ENCODE measurements at regions not wholly inside any gene's neighbourhood (a gene's known extent, or its start where the extent isn't known, plus 50 kb on each side); places are given as distances from the start of the nearest gene placed in this dataset.

GRCh38 chr2:47301731-47302130, 67.4 kb upstream of the EPCAM start:
- Mint-ChIP-seq H3K36me3 (ENCODE audit: insufficient read depth) (no peaks in the 10 kb centered on the region), H3K4me1 (peaks cover 12% of the 10 kb centered on the region), H3K27ac (ENCODE audit: low read depth) (no peak overlapping the region), H3K9me3 (no peaks in the 10 kb centered on the region), H3K4me3 (no peak overlapping the region), H3K27me3 (peaks cover 44% of the 10 kb centered on the region)
- ATAC-seq (replicated peaks; ENCODE audit: extremely low read depth, poor library complexity, severe bottlenecking) (no peak), DNase-seq (ENCODE audit: low spot score in 2 of 2) (no peak)

- ATAC-seq (replicated peaks; ENCODE audit: extremely low read depth, poor library complexity, severe bottlenecking), result no peak
- peaks cover 39% of the 10 kb centered on the region for H3K27me3 Mint-ChIP-seq
- no peaks in the 10 kb centered on the region for H3K36me3 Mint-ChIP-seq (ENCODE audit: insufficient read depth)
- no peak overlapping the region for H3K4me3 Mint-ChIP-seq
- H3K4me1 Mint-ChIP-seq, result peaks cover 12% of the 10 kb centered on the region
- no peaks in the 10 kb centered on the region for H3K9me3 Mint-ChIP-seq
- no peak for DNase-seq (ENCODE audit: low spot score in 2 of 2)
- H3K27ac Mint-ChIP-seq (ENCODE audit: low read depth), result no peak overlapping the region
These were observed 67.9 kb upstream of the EPCAM start for GRCh38 chr2:47301277-47301618.

- H3K36me3 Mint-ChIP-seq (ENCODE audit: insufficient read depth), result no peaks in the 10 kb centered on the region
- DNase-seq (ENCODE audit: low spot score in 2 of 2) (no peak), ATAC-seq (replicated peaks; ENCODE audit: extremely low read depth, poor library complexity, severe bottlenecking) (peak; percentile 52)
- no peak overlapping the region for H3K27ac Mint-ChIP-seq (ENCODE audit: low read depth)
- no peaks in the 10 kb centered on the region for H3K9me3 Mint-ChIP-seq
- peaks cover 34% of the 10 kb centered on the region for H3K27me3 Mint-ChIP-seq
- peaks cover 12% of the 10 kb centered on the region for H3K4me1 Mint-ChIP-seq
- no peak overlapping the region for H3K4me3 Mint-ChIP-seq
These were observed 68.4 kb upstream of the EPCAM start for GRCh38 chr2:47300609-47301276.

GRCh38 chr2:47300081-47300480, 69.0 kb upstream of the EPCAM start:
- H3K27me3 Mint-ChIP-seq, result peaks cover 33% of the 10 kb centered on the region

GRCh38 chr2:47299555-47299954, 69.6 kb upstream of the EPCAM start:
- Mint-ChIP-seq H3K36me3 (ENCODE audit: insufficient read depth) (no peaks in the 10 kb centered on the region), H3K9me3 (no peaks in the 10 kb centered on the region), H3K4me3 (no peak overlapping the region), H3K4me1 (peaks cover 12% of the 10 kb centered on the region), H3K27me3 (peaks cover 28% of the 10 kb centered on the region), H3K27ac (ENCODE audit: low read depth) (no peak overlapping the region)
- no peak for ATAC-seq (replicated peaks; ENCODE audit: extremely low read depth, poor library complexity, severe bottlenecking)
- DNase-seq (ENCODE audit: low spot score in 2 of 2), result no peak

More at GRCh38 chr2:47300081-47300480, 69.0 kb upstream of the EPCAM start:
- no peak overlapping the region for H3K4me3 Mint-ChIP-seq
- H3K4me1 Mint-ChIP-seq, result peaks cover 12% of the 10 kb centered on the region
- no peaks in the 10 kb centered on the region for H3K36me3 Mint-ChIP-seq (ENCODE audit: insufficient read depth)
- DNase-seq (ENCODE audit: low spot score in 2 of 2) (no peak), ATAC-seq (replicated peaks; ENCODE audit: extremely low read depth, poor library complexity, severe bottlenecking) (no peak)
- no peak overlapping the region for H3K27ac Mint-ChIP-seq (ENCODE audit: low read depth)
- no peaks in the 10 kb centered on the region for H3K9me3 Mint-ChIP-seq

GRCh38 chr2:47298771-47299170, 70.3 kb upstream of the EPCAM start:
- no peak for ATAC-seq (replicated peaks; ENCODE audit: extremely low read depth, poor library complexity, severe bottlenecking)

GRCh38 chr2:47297767-47298425, 71.2 kb upstream of the EPCAM start:
- no peaks in the 10 kb centered on the region for H3K9me3 Mint-ChIP-seq
- H3K36me3 Mint-ChIP-seq (ENCODE audit: insufficient read depth), result no peaks in the 10 kb centered on the region
- DNase-seq (ENCODE audit: low spot score in 2 of 2), result no peak
- no peak overlapping the region for H3K4me3 Mint-ChIP-seq
- no peak for ATAC-seq (replicated peaks; ENCODE audit: extremely low read depth, poor library complexity, severe bottlenecking)
- H3K27me3 Mint-ChIP-seq, result peaks cover 35% of the 10 kb centered on the region
- H3K27ac Mint-ChIP-seq (ENCODE audit: low read depth), result no peak overlapping the region
- peaks cover 12% of the 10 kb centered on the region for H3K4me1 Mint-ChIP-seq

More at GRCh38 chr2:47298771-47299170, 70.3 kb upstream of the EPCAM start:
- Mint-ChIP-seq H3K36me3 (ENCODE audit: insufficient read depth) (no peaks in the 10 kb centered on the region), H3K27me3 (peaks cover 32% of the 10 kb centered on the region), H3K4me1 (peaks cover 12% of the 10 kb centered on the region), H3K9me3 (no peaks in the 10 kb centered on the region), H3K4me3 (no peak overlapping the region), H3K27ac (ENCODE audit: low read depth) (no peak overlapping the region)
- no peak for DNase-seq (ENCODE audit: low spot score in 2 of 2)

- Mint-ChIP-seq H3K4me1 (peaks cover 10% of the 10 kb centered on the region), H3K27me3 (peaks cover 23% of the 10 kb centered on the region), H3K36me3 (ENCODE audit: insufficient read depth) (no peaks in the 10 kb centered on the region), H3K9me3 (no peaks in the 10 kb centered on the region), H3K27ac (ENCODE audit: low read depth) (no peak overlapping the region), H3K4me3 (no peak overlapping the region)
- no peak for ATAC-seq (replicated peaks; ENCODE audit: extremely low read depth, poor library complexity, severe bottlenecking)
- DNase-seq (ENCODE audit: low spot score in 2 of 2), result no peak
These were observed 73.0 kb upstream of the EPCAM start for GRCh38 chr2:47295981-47296635.

GRCh38 chr2:47295131-47295980, 73.8 kb upstream of the EPCAM start:
- ATAC-seq (replicated peaks; ENCODE audit: extremely low read depth, poor library complexity, severe bottlenecking), result no peak
- H3K36me3 Mint-ChIP-seq (ENCODE audit: insufficient read depth), result no peaks in the 10 kb centered on the region
- peaks cover 3% of the 10 kb centered on the region for H3K4me1 Mint-ChIP-seq
- peaks cover 23% of the 10 kb centered on the region for H3K27me3 Mint-ChIP-seq
- H3K27ac Mint-ChIP-seq (ENCODE audit: low read depth), result no peak overlapping the region
- no peak overlapping the region for H3K4me3 Mint-ChIP-seq
- no peaks in the 10 kb centered on the region for H3K9me3 Mint-ChIP-seq
- DNase-seq (ENCODE audit: low spot score in 2 of 2), result no peak

- DNase-seq (ENCODE audit: low spot score in 2 of 2), result no peak
- peaks cover 22% of the 10 kb centered on the region for H3K27me3 Mint-ChIP-seq
- H3K9me3 Mint-ChIP-seq, result no peaks in the 10 kb centered on the region
- no peak overlapping the region for H3K27ac Mint-ChIP-seq (ENCODE audit: low read depth)
- no peak for ATAC-seq (replicated peaks; ENCODE audit: extremely low read depth, poor library complexity, severe bottlenecking)
- H3K4me3 Mint-ChIP-seq, result no peak overlapping the region
- no peaks in the 10 kb centered on the region for H3K36me3 Mint-ChIP-seq (ENCODE audit: insufficient read depth)
- no peaks in the 10 kb centered on the region for H3K4me1 Mint-ChIP-seq
These were observed 75.1 kb upstream of the EPCAM start for GRCh38 chr2:47293976-47294375.

- Mint-ChIP-seq H3K27ac (ENCODE audit: low read depth) (no peak overlapping the region), H3K4me3 (no peak overlapping the region), H3K4me1 (no peaks in the 10 kb centered on the region), H3K9me3 (no peaks in the 10 kb centered on the region), H3K27me3 (peaks cover 16% of the 10 kb centered on the region), H3K36me3 (ENCODE audit: insufficient read depth) (no peaks in the 10 kb centered on the region)
- DNase-seq (ENCODE audit: low spot score in 2 of 2), result no peak
- ATAC-seq (replicated peaks; ENCODE audit: extremely low read depth, poor library complexity, severe bottlenecking), result no peak
These were observed 80.2 kb upstream of the EPCAM start for GRCh38 chr2:47288864-47289263.

- Mint-ChIP-seq H3K27me3 (peaks cover 11% of the 10 kb centered on the region), H3K9me3 (no peaks in the 10 kb centered on the region), H3K4me3 (no peak overlapping the region), H3K4me1 (no peaks in the 10 kb centered on the region), H3K27ac (ENCODE audit: low read depth) (no peak overlapping the region), H3K36me3 (ENCODE audit: insufficient read depth) (no peaks in the 10 kb centered on the region)
- ATAC-seq (replicated peaks; ENCODE audit: extremely low read depth, poor library complexity, severe bottlenecking), result no peak
- DNase-seq (ENCODE audit: low spot score in 2 of 2), result no peak
These were observed 85.5 kb upstream of the EPCAM start for GRCh38 chr2:47283659-47284058.
